ENCODE measurements at regions not wholly inside any gene's neighbourhood (a gene's known extent, or its start where the extent isn't known, plus 50 kb on each side); places are given as distances from the start of the nearest gene placed in this dataset.

DNA sequence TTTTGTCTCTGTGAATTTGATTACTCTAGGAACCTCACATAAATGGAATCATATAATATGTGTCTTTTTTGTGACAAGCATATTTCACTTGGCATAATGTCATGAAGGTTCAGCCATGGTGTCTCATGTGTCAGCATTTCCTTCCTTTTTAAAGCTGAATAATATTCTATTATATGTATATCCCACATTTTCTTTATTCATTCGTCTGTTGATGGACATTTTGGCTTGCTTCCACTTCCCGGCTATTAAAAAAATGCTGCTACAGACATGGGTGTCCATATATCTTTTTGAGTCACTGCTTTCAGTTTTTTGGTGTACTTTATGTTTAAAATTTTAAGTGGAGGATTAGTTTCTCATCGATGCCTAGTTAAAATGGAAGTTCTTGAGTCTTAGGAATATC lies 59.8 kb upstream of the C5orf63 start:
- no peak overlapping the region for H3K27ac Mint-ChIP-seq
- H3K4me3 Mint-ChIP-seq: no peak overlapping the region
- ATAC-seq (ENCODE audit: poor library complexity): no peak
- Histone ChIP-seq H3K9me3 (ENCODE audit: control insufficient read depth in 1 of 2, insufficient read depth in 1 of 2, low read length in 2 of 2) (no peaks in the 10 kb centered on the region), H3K36me3 (ENCODE audit: insufficient read depth, low read length) (no peaks in the 10 kb centered on the region), H3K4me1 (ENCODE audit: insufficient read depth, low read length) (no peaks in the 10 kb centered on the region), H3K4me3 (ENCODE audit: low read length) (no peak overlapping the region), H3K27ac (ENCODE audit: low read depth in 1 of 2, low read length in 2 of 2) (no peak overlapping the region), H3K27me3 (ENCODE audit: control insufficient read depth in 1 of 2, insufficient read depth in 2 of 2, low read length in 2 of 2) (no peaks in the 10 kb centered on the region)
- no peaks in the 10 kb centered on the region for H3K9me3 Mint-ChIP-seq
- no peaks in the 10 kb centered on the region for H3K27me3 Mint-ChIP-seq
- intact Hi-C loops (cut with DNase I, micrococcal nuclease): no loop called here
- ChIA-PET POLR2A (no interaction called here), CTCF (no interaction called here)
- H3K4me1 Mint-ChIP-seq (ENCODE audit: low read depth): no peaks in the 10 kb centered on the region
- H3K36me3 Mint-ChIP-seq (ENCODE audit: low read depth): no peaks in the 10 kb centered on the region
- TF ChIP-seq, protein P1, sequence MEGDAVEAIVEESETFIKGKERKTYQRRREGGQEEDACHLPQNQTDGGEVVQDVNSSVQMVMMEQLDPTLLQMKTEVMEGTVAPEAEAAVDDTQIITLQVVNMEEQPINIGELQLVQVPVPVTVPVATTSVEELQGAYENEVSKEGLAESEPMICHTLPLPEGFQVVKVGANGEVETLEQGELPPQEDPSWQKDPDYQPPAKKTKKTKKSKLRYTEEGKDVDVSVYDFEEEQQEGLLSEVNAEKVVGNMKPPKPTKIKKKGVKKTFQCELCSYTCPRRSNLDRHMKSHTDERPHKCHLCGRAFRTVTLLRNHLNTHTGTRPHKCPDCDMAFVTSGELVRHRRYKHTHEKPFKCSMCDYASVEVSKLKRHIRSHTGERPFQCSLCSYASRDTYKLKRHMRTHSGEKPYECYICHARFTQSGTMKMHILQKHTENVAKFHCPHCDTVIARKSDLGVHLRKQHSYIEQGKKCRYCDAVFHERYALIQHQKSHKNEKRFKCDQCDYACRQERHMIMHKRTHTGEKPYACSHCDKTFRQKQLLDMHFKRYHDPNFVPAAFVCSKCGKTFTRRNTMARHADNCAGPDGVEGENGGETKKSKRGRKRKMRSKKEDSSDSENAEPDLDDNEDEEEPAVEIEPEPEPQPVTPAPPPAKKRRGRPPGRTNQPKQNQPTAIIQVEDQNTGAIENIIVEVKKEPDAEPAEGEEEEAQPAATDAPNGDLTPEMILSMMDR (IDR thresholded peaks at IDR 0.05): no peak
- no peak for DNase-seq

DNA sequence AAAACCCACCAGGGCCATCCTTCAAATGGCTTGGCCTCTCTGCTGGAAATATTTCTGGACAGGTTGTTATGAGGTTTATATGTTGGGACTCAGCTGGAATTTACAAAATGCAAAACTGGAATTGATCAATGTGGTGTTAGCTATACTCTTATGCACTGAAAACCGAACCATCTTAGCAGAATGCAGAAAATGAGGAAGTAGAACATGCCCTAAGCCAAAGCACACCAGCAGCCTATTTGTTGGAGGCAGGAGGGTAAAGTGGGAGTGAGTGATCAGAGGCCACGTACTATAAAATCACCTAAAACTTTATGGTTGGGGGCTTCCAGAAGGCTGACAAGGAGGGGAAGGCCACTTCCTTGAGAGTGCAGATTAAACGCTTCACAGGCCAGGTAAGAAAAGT lies 63.6 kb upstream of the C5orf63 start:
- Histone ChIP-seq H3K27ac (ENCODE audit: low read depth in 1 of 2, low read length in 2 of 2) (no peak overlapping the region), H3K27me3 (ENCODE audit: control insufficient read depth in 1 of 2, insufficient read depth in 2 of 2, low read length in 2 of 2) (no peaks in the 10 kb centered on the region), H3K4me1 (ENCODE audit: insufficient read depth, low read length) (no peaks in the 10 kb centered on the region), H3K9me3 (ENCODE audit: control insufficient read depth in 1 of 2, insufficient read depth in 1 of 2, low read length in 2 of 2) (no peaks in the 10 kb centered on the region), H3K4me3 (ENCODE audit: low read length) (no peak overlapping the region), H3K36me3 (ENCODE audit: insufficient read depth, low read length) (no peaks in the 10 kb centered on the region)
- Mint-ChIP-seq H3K4me1 (ENCODE audit: low read depth) (no peaks in the 10 kb centered on the region), H3K27me3 (peaks cover 16% of the 10 kb centered on the region), H3K27ac (no peak overlapping the region), H3K9me3 (no peaks in the 10 kb centered on the region), H3K4me3 (no peak overlapping the region), H3K36me3 (ENCODE audit: low read depth) (no peaks in the 10 kb centered on the region)
- ChIA-PET CTCF (no interaction called here), POLR2A (no interaction called here)
- no peak for DNase-seq
- no peak for ATAC-seq (ENCODE audit: poor library complexity)
- TF ChIP-seq, protein P1 (IDR thresholded peaks at IDR 0.05): no peak
- intact Hi-C loops (cut with DNase I, micrococcal nuclease): no loop called here

- TF ChIP-seq, protein P1 (IDR thresholded peaks at IDR 0.05): no peak
- Mint-ChIP-seq H3K9me3 (no peaks in the 10 kb centered on the region), H3K4me3 (no peak overlapping the region), H3K36me3 (ENCODE audit: low read depth) (no peaks in the 10 kb centered on the region), H3K4me1 (ENCODE audit: low read depth) (no peaks in the 10 kb centered on the region), H3K27ac (no peak overlapping the region), H3K27me3 (peaks cover 11% of the 10 kb centered on the region)
- intact Hi-C loops (cut with DNase I, micrococcal nuclease): no loop called here
- no peaks in the 10 kb centered on the region for H3K36me3 ChIP-seq (ENCODE audit: insufficient read depth, low read length)
- H3K4me1 ChIP-seq (ENCODE audit: insufficient read depth, low read length): no peaks in the 10 kb centered on the region
- H3K4me3 ChIP-seq (ENCODE audit: low read length): no peak overlapping the region
- ChIA-PET POLR2A (no interaction called here), CTCF (no interaction called here)
- no peaks in the 10 kb centered on the region for H3K27me3 ChIP-seq (ENCODE audit: control insufficient read depth in 1 of 2, insufficient read depth in 2 of 2, low read length in 2 of 2)
- ATAC-seq (ENCODE audit: poor library complexity) (no peak), DNase-seq (no peak)
- H3K27ac ChIP-seq (ENCODE audit: low read depth in 1 of 2, low read length in 2 of 2): no peak overlapping the region
- peaks cover 0 to 5% of the 10 kb centered on the region in 2 experiments for H3K9me3 ChIP-seq (ENCODE audit: control insufficient read depth in 1 of 2, insufficient read depth in 1 of 2, low read length in 2 of 2)
Observed at GRCh38 chr5:127143722-127144121, 70.4 kb upstream of the C5orf63 start.

Data from CD4-positive, alpha-beta T cell (primary cell).